ENCODE measurements at regions not wholly inside any gene's neighbourhood (a gene's known extent, or its start where the extent isn't known, plus 50 kb on each side); places are given as distances from the start of the nearest gene placed in this dataset.

- DNase-seq (ENCODE audit: low read depth, low spot score) (no peak), ATAC-seq (no peak)
- no peaks in the 10 kb centered on the region for H3K4me1 ChIP-seq (ENCODE audit: control insufficient read depth, insufficient read depth, low read length)
- no peaks in the 10 kb centered on the region for H3K36me3 ChIP-seq (ENCODE audit: control insufficient read depth, insufficient read depth, low read length)
- TF ChIP-seq REST (IDR thresholded peaks at IDR 0.05; ENCODE audit: insufficient read depth in 1 of 2, low read depth in 2 of 2, low read length in 1 of 2) (no peak), SIN3A (IDR thresholded peaks at IDR 0.05; ENCODE audit: borderline replicate concordance, insufficient read depth, low read depth, low read length) (no peak), TCF7L2 (IDR thresholded peaks at IDR 0.05; ENCODE audit: low read depth, low read length) (no peak), POLR2AphosphoS5 (IDR thresholded peaks at IDR 0.05; ENCODE audit: low read depth, low read length) (no peak), CTCF (IDR thresholded peaks at IDR 0.05) (no peak)
- no peak overlapping the region for H3K27ac ChIP-seq (ENCODE audit: low read length)
- ChIA-PET CTCF (no interaction called here), POLR2A (no interaction called here)
- intact Hi-C loops (cut with micrococcal nuclease; ENCODE audit: unreplicated experiment) = no loop called here
- no peak overlapping the region for H3K4me3 ChIP-seq (ENCODE audit: low read depth in 2 of 2, low read length in 2 of 2)
- BruUV-seq (replicated peaks) = no TSS peak
- no peaks in the 10 kb centered on the region; the same call in 1 of the 2 replicates for H3K9me3 ChIP-seq (ENCODE audit: control insufficient read depth, insufficient read depth, low read depth, low read length)
- in situ Hi-C loops (cut with HindIII; ENCODE audit: low pct_unique_long_range_greater_than_20kb, low sequenced_read_pairs) = no loop called here
- H3K27me3 ChIP-seq (ENCODE audit: control insufficient read depth, insufficient read depth, low read length) = no peaks in the 10 kb centered on the region
These were observed 315.9 kb upstream of the RPS23 start for GRCh38 chr5:82594097-82594496.

GRCh38 chr5:82593481-82593880 is 315.3 kb upstream of the RPS23 start:
- ATAC-seq (no peak), DNase-seq (ENCODE audit: low read depth, low spot score) (no peak)
- Histone ChIP-seq H3K9me3 (ENCODE audit: control insufficient read depth, insufficient read depth, low read depth, low read length) (no peaks in the 10 kb centered on the region; the same call in 1 of the 2 replicates), H3K27ac (ENCODE audit: low read length) (no peak overlapping the region), H3K4me3 (ENCODE audit: low read depth in 2 of 2, low read length in 2 of 2) (no peak overlapping the region), H3K27me3 (ENCODE audit: control insufficient read depth, insufficient read depth, low read length) (no peaks in the 10 kb centered on the region), H3K36me3 (ENCODE audit: control insufficient read depth, insufficient read depth, low read length) (no peaks in the 10 kb centered on the region), H3K4me1 (ENCODE audit: control insufficient read depth, insufficient read depth, low read length) (no peaks in the 10 kb centered on the region)
- CTCF ChIA-PET = no interaction called here
- TF ChIP-seq REST (IDR thresholded peaks at IDR 0.05; ENCODE audit: insufficient read depth in 1 of 2, low read depth in 2 of 2, low read length in 1 of 2) (no peak), TCF7L2 (IDR thresholded peaks at IDR 0.05; ENCODE audit: low read depth, low read length) (no peak), SIN3A (IDR thresholded peaks at IDR 0.05; ENCODE audit: borderline replicate concordance, insufficient read depth, low read depth, low read length) (no peak), CTCF (IDR thresholded peaks at IDR 0.05) (no peak), POLR2AphosphoS5 (IDR thresholded peaks at IDR 0.05; ENCODE audit: low read depth, low read length) (no peak)
- BruUV-seq (replicated peaks) = no TSS peak
- in situ Hi-C loops (cut with HindIII; ENCODE audit: low pct_unique_long_range_greater_than_20kb, low sequenced_read_pairs) = no loop called here
- POLR2A ChIA-PET = no interaction called here
- intact Hi-C loops (cut with micrococcal nuclease; ENCODE audit: unreplicated experiment) = no loop called here
